ENCODE measurements at regions not wholly inside any gene's neighbourhood (a gene's known extent, or its start where the extent isn't known, plus 50 kb on each side); places are given as distances from the start of the nearest gene placed in this dataset.

DNA sequence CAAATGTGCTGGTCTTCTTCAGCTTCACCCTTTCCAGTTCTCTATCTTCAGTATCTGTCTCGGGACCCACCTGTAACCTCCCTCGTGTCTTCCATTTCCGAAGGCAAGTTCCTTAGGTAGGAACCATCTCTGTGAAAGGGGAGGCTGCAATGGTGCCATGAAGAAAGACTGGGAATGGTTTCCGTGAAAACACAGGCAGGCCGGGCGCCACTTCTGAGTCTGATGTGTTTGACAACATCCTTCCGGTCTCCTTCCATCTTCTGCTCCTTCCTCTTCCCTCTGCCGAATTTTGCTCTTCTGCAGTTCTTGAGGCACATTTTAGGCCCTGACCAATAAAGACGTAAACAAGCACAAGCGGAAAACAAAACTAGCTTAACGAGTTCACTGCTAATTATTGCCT, 328.0 kb downstream of the THBS2 start:
- TF ChIP-seq, protein P1, sequence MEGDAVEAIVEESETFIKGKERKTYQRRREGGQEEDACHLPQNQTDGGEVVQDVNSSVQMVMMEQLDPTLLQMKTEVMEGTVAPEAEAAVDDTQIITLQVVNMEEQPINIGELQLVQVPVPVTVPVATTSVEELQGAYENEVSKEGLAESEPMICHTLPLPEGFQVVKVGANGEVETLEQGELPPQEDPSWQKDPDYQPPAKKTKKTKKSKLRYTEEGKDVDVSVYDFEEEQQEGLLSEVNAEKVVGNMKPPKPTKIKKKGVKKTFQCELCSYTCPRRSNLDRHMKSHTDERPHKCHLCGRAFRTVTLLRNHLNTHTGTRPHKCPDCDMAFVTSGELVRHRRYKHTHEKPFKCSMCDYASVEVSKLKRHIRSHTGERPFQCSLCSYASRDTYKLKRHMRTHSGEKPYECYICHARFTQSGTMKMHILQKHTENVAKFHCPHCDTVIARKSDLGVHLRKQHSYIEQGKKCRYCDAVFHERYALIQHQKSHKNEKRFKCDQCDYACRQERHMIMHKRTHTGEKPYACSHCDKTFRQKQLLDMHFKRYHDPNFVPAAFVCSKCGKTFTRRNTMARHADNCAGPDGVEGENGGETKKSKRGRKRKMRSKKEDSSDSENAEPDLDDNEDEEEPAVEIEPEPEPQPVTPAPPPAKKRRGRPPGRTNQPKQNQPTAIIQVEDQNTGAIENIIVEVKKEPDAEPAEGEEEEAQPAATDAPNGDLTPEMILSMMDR (IDR thresholded peaks at IDR 0.05; ENCODE audit: borderline replicate concordance, extremely low read depth, low read length, poor library complexity, severe bottlenecking) = no peak
- TF ChIP-seq EZH2 (IDR thresholded peaks at IDR 0.05; ENCODE audit: borderline replicate concordance, low read depth, low read length, severe bottlenecking) = no peak
